Sciatic nerve (tissue), 2 donors: ENCODE measurements at regions not wholly inside any gene's neighbourhood (a gene's known extent, or its start where the extent isn't known, plus 50 kb on each side); places are given as distances from the start of the nearest gene placed in this dataset.

Experiments
- ATAC-seq: fragments of 200-7000 bp; cut with Tn5 transposase; one replicate; pipeline ENCODE4 v1.9.1; 2020; ENCODE audit warnings: mild to moderate bottlenecking, moderate library complexity
- DNase-seq: peaks from one replicate; pipeline ENCODE4 v3.0.0-alpha.2; 2020; ENCODE audit warnings: low spot score
- intact Hi-C: fragments of 100-400 bp; cut with DNase I; formaldehyde crosslinking; loops from one replicate; pipeline ENCODE4 v1.14.2; 2022
- donor health status: DM: no; HTN: no; CAD: no.
- donor health status: DM: no; HTN: no; CAD: no.

GRCh38 chr2:104340162-104340561 is 513.8 kb upstream of the POU3F3 start:
- DNase-seq (no peak), ATAC-seq (no peak)
- intact Hi-C loops = no loop called here

GRCh38 chr2:104340879-104341828 is 512.8 kb upstream of the POU3F3 start:
- no peak for DNase-seq
- ATAC-seq = no peak
- intact Hi-C loops = no loop called here

DNA sequence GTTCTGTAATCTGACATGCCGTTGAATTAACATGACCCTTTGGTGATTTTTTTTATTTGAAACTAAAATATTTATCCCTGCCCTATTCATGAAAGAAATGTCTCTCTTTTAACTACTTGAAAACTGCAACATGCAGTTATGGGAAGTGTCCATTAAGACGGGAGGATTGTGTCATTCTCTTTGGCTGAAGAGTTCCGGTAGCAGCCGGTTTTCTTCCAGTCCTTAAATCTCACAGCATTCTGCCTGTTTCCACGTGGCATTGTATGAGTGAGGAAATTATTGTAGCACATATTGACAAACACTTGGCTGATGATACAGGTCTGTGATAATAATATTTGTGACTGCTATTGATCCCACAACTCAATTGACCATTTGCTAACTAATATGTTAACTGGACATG is 509.6 kb upstream of the POU3F3 start:
- intact Hi-C loops = no loop called here
- DNase-seq = no peak
- no peak for ATAC-seq

GRCh38 chr2:104344985-104345384 is 508.9 kb upstream of the POU3F3 start:
- DNase-seq = no peak

DNA sequence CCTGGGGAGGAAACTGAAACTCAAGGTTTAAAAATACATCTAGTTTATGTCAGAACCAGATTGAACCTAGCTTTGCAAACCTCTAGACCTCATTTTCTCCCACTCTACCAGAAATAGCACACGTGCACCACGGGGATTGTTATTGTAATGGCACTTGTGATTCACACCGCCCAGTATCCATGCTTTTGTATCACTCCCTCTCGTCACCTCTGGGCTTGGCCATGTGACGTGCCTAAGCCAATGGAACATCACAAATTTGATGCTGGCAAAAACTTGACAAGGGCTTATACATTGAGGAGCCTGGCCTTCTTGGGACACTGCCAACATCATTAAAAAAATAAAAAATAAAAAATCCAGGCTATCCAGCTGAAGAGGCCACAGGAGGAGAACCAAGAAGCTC is 495.8 kb upstream of the POU3F3 start:
- DNase-seq (no peak), ATAC-seq (no peak)
- intact Hi-C loops = no loop called here

More at GRCh38 chr2:104344985-104345384, 508.9 kb upstream of the POU3F3 start:
- ATAC-seq = no peak
- intact Hi-C loops = no loop called here

- intact Hi-C loops = no loop called here
- no peak for ATAC-seq
- no peak for DNase-seq
Observed at GRCh38 chr2:104361414-104361813, 492.5 kb upstream of the POU3F3 start.

DNA sequence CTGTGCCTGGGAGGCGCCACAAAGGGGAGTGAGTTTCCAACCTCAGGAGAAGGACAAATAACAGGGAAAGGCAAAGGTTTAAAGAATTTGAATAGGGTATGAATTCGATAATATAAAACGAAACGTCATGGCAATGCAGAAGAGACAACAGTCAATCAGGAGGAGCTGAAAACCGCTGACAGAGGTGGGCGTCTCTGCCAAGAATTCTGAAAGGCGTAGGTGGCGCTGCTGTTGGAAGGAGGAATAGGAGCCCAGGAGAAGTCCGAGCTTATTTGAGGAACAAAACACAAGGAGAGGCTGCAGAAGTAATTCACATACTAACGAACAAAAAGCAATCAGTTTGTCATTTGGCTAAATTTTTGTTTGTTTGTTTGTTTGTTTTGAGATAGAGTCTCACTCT is 485.8 kb upstream of the POU3F3 start:
- DNase-seq (no peak), ATAC-seq (no peak)
- intact Hi-C loops = no loop called here

- no peak for DNase-seq
- ATAC-seq = no peak
- intact Hi-C loops = no loop called here
Observed at GRCh38 chr2:104371087-104371781, 482.7 kb upstream of the POU3F3 start.

GRCh38 chr2:104375206-104375605 is 478.7 kb upstream of the POU3F3 start:
- intact Hi-C loops = no loop called here
- no peak for DNase-seq
- ATAC-seq = no peak

DNA sequence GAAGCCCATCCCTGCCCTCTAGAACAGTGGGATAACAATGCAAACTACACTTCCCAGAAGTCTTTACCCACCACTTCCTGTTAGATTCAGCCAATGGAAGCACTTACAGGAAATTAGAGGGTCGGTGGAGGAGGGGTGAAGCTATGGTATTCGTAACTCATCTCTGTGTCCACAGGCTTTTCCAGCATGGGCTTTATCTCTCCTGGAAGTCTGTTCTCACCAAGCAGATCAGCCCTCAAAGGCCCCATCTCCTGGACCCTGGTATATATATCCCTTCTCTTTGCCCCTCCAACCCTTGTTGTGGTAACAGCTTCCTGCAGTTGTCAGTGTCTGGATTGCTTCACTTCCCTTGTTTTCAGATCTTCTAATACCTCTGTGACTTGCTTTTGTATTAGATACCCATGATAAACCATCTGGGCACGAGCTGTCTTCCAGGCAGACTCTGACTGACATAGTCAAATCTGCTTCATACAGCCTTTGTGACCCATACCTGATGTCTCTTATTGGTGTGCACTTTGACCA is 475.0 kb upstream of the POU3F3 start:
- ATAC-seq = peak; percentile 82
- no peak for DNase-seq
- intact Hi-C loops = no loop called here

GRCh38 chr2:104384961-104385360 is 469.0 kb upstream of the POU3F3 start:
- intact Hi-C loops = no loop called here
- DNase-seq (no peak), ATAC-seq (no peak)

- ATAC-seq (no peak), DNase-seq (no peak)
- intact Hi-C loops = no loop called here
Observed at GRCh38 chr2:104385743-104386142, 468.2 kb upstream of the POU3F3 start.

DNA sequence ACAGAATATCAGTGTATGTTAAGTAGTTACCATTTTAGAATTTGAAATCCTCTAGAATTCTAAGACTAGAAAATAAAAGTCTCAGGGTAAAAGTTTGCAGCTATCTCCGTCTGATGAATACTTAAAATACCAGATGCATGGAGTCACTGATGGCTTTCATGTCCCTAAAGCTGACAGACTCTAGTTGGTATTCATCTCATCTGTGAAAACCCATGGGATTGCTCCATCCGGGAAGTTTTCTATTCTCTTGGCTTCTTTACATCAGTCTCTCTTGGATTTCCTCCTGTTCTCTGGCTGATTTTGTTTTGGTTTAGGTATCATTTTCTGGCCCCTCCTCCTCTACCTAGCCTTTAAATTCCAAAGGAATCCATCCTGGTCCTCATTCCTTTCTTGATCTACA is 465.6 kb upstream of the POU3F3 start:
- ATAC-seq (no peak), DNase-seq (no peak)
- intact Hi-C loops = no loop called here

DNA sequence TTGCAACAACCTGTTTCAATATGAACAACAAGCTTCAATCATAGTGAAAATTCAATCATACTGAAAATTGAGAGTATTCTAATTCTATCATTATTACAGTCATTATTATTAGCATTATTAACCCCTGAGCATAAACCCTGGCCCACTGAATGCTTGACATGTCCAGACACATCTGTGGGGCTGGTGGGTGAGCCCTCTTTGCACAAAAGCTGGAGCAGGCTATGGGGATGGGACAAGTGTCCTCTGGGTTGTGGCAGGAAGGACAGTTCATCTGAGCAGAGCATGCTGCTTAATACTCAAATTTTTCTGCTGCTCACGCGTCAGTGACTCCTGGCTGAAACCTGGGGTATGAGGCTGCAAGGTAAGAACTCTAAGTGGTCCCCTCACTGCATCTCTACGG is 451.1 kb upstream of the POU3F3 start:
- no peak for DNase-seq
- ATAC-seq = no peak
- intact Hi-C loops = no loop called here

DNA sequence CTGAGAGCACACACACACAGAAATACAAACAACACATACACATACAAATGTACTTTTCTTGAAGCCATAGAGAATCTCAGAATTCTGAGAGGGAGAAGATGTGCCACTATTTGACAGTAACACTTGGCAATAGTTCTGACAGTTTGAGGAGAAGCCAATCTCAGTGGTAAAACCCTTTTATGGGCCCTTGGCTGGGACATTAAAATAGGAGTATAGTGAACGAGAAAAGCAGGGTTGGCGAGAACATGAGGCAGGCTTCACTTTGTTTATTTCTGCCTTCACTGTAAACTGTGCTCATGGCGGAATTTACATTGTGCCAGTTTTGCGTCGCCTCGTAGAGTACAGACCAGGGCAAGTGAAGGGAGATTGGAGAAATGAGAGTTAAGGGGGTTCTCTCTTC is 449.4 kb upstream of the POU3F3 start:
- ATAC-seq = no peak
- intact Hi-C loops = no loop called here

DNA sequence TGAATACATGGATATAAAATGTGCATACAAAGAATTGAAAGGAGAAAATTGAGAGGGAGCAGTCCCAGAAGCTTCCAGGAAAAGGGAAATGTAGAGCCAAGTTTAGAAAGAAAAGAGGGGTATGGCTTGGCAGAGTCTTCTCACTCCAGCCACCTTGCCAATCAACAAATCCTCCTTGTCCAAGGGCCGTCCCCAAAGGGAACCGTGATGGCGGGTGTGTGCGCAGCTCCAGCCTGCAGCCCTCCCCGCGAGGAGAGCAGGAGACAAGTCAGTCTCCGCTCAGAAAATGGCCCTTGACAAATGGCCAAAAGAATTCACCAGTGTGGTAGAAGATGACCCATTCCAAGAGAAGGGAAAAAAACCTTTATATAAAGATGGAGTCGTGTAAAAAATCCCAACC is 448.3 kb upstream of the POU3F3 start:
- DNase-seq = no peak
- ATAC-seq = no peak
- intact Hi-C loops = no loop called here

More for the DNA sequence above, 449.4 kb upstream of the POU3F3 start:
- DNase-seq = no peak

- ATAC-seq = no peak
- intact Hi-C loops = no loop called here
- no peak for DNase-seq
Observed at GRCh38 chr2:104406261-104406726, 447.6 kb upstream of the POU3F3 start.

- intact Hi-C loops = no loop called here
- DNase-seq = no peak
- ATAC-seq = no peak
Observed at GRCh38 chr2:104407641-104408040, 446.3 kb upstream of the POU3F3 start.

DNA sequence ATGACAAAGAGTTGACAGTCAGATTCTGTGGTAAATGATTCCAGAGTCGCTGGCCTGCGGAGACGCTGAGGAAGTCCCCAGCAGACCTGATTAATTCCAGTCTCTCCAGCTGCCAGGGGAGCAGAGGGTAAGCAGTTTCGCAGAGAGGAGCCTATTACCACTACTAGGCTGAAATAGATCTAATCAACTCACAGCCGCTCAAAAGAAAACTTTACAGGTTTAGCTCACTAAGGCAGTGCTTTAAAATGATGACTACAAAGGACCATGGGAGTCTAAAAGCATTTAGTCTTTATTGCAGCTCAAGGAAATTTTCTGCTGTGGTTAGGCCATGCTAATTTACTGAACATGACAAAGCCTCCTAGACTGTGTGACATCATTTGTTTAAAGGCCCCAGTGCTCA is 445.6 kb upstream of the POU3F3 start:
- intact Hi-C loops = no loop called here
- DNase-seq = no peak
- ATAC-seq = no peak

GRCh38 chr2:104410136-104410535 is 443.8 kb upstream of the POU3F3 start:
- intact Hi-C loops = no loop called here
- ATAC-seq (no peak), DNase-seq (no peak)
